Muscle of arm (tissue), 1 donor: ENCODE measurements at regions not wholly inside any gene's neighbourhood (a gene's known extent, or its start where the extent isn't known, plus 50 kb on each side); places are given as distances from the start of the nearest gene placed in this dataset.
A peak's percentile ranks its signal among the peaks of the same experiment; 100 is the strongest.
"Not testable (repeated sequence)": the region's sequence is repeated elsewhere in the genome, so short reads cannot be mapped to it uniquely, and the experiment has no call there.

Experiments used
- DNase-seq: peaks from one replicate; pipeline ENCODE4 v3.0.0-alpha.2; 2013

- no peak for DNase-seq
These were observed 256.4 kb downstream of the ACKR3 start for GRCh38 chr2:236825989-236826510.

DNA sequence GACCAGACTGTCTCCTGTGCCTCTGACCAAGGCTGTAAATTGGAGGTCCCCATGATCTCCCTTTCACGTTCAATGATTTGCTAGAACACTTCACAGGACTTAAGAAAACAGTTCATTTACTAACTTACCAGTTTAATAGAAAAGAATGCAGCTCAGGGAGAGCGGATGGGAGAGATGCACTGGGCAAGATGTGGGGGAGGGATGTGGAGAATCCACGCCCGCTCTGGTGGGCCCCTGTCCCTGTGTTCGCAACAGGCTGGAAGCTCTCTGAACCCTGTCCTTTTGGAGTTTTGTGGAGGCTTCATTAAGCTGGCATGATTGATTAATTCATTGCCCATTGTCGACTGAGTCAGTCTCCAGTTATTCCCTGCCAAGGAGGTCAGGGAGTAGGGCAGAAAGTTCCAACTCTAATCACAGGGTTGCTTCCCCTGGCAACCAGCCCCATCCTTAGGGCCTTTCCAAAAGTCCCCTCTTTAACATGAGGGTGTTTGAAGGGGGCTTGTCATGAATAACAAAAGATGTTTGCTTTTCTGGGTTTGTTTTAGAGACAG is 257.1 kb downstream of the ACKR3 start:
- no peak for DNase-seq

DNA sequence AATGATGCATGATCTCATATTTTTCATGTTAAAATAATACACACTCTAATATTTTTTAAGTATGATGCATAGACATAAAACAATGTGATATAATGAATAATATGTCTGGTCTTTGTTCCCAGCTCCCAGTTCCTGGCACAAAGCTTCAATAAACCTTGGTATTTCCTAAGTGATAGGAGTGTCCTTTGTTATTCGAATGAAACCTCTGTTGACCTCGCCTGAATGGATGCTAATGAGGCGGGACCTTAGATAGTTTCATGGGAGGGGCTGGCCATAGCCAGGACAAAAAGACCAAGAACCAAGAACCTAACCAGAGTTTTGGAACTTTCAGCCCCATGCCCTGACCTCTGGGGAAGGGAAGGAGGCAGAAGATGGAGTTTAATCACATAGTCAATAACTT is 257.7 kb upstream of the COPS8 start:
- no peak for DNase-seq

- DNase-seq = no peak
These were observed 256.9 kb upstream of the COPS8 start for GRCh38 chr2:236828820-236829219.

DNA sequence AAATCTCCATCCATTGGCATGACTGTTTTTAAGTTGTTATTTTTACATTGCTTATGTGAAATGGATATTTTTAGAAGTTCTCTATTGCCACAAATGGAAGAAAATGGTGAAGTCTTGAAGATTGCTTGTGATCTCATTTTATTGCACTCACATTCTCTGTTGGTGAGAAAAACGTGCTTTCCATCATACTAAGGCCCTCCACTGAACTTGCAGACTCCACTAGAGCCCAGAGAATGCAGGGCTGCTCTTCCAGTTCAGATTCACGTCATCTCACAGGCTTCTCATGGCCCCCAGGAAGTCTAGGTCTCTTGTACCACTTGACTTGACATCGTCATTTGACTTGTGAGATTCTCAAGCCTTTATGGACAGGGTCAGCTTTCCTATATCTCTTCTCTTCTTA is 254.8 kb upstream of the COPS8 start:
- DNase-seq = no peak

DNA sequence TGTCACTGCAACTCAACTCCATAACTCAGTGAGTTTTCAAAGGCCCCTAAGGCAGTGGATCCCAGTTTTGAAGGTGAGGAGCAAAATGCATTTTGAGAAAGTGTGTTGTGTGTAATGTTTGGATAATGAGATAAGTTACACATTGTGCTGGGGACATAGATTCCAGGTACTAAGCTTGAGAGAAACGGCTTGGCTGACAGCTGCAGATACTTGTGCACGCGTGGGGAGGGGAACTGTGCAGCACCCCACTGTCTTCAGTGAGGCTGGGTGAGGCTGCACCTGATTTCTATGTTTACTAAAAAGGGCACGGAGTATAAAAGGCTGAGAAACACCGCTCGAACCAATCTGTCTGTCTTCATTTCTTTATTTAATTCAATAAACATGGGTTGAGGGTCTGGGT is 254.0 kb upstream of the COPS8 start:
- no peak for DNase-seq

DNA sequence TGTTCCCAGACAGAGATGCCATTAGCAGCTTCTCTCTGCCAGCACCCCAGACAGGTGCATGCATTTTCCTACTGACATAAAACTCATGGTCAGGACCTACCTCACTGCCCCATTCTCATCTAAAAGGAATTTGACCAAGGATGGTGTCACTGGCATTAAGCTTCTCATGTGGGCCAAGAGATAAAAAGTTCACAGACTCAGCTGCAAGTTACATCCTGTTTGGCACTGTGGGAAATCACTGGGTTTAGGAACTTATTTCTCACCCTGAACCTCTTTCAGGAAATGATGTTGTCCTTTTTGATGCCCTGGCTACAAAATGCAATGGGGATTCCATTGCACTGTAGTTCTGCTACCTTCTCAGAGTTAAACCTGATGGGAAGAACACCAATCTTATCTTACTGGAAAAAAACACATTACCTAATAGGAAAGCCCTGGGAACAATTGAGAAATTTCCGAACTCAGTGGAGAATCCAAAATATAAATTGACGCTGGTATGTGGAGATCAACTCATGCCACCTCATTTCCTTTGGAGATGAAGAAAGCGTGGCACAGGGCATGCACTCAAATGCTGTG is 252.1 kb upstream of the COPS8 start:
- no peak for DNase-seq

DNA sequence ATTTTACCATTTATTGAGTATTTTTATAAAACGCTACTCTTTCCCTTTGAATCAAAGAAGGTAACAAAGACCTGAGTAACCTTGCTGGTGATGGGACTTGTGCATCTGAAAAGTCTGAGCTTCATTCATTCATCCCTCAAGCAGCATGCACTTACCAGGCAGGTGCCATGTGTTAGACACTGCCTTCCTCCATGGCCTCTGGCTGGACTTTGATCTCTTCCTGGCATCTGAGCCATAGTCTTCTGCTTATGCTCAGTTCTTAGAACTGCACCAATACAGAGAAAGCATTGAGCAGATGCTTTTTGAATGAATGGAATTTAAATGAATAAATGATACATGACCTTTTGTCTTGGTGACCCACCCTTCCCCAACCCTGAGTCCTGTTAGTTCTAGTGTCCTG is 251.4 kb upstream of the COPS8 start:
- DNase-seq = no peak

DNA sequence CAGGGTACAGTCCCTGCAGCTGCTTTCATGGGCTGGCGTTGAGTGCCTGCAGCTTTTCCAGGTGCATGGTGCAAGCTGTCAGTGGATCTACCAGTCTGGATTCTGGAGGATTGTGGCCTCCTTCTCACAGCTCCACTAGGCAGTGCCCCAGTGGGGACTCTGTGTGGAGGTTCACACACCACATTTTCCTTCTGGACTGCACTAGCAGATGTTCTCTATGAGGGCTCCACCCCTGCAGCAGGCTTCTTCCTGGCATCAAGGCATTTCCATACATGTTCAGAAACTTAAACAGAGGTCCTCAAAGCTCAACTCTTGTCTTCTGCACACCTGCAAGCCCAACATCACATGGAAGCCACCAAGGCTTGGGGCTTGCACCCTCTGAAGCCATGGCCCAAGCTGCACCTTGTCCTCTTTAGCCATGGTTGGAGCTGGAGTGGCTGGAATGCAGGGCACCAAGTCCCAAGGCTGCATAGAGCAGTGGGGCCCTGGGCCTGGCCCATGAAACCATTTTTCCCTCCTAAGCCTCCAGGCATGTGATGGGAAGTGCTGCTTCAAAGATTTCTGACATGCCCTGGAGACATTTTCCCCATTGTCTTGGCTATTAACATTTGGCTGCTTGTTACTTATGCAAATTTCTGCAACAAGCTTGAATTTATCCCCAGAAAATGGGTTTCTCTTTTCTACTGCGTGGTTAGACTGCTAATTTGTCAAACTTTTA is 250.2 kb upstream of the COPS8 start:
- no peak for DNase-seq

- DNase-seq = not testable (repeated sequence)
These were observed 249.7 kb upstream of the COPS8 start for GRCh38 chr2:236836028-236836427.

GRCh38 chr2:236840215-236840614 is 245.5 kb upstream of the COPS8 start:
- DNase-seq = no peak

DNA sequence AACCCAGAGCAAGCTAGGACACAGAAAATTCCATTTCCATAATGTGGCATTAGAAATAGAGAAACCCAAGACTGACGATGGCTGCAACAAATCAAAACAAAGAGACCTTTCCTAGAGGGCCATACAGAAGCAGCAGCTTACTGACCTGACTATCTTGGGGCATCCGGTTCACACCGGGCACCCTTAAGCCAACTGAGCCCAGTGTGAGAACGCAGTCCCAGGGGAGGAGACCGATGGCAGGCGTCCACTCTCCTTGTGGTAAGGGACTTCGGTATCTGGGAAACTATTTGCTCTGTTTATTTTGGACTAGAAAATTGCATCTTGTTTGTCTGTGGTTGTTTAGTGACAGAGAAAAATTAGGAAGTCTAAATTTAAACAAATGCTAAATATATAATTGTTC is 244.8 kb upstream of the COPS8 start:
- DNase-seq = no peak

DNA sequence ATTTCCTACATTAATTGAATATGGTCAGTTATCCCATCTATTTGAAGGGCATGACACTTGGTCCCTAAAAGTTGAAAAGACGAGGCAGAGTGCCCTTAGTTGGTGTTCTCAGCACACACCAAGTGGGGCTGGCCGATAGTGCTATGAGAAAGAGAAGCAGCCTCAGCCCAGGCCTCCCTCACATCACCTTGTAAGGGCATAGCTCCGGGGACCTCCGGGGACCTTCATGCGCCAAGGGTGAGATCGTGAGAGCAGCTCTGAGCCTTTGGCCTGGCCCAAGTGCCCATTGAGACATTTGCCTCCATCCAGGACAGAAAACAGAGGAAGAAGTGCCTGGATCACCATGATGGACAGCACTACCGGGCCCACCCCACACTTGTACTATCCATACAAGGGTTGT is 244.3 kb upstream of the COPS8 start:
- DNase-seq = no peak

GRCh38 chr2:236843161-236843968 is 242.3 kb upstream of the COPS8 start:
- DNase-seq = peak; percentile 69

GRCh38 chr2:236844711-236845110 is 241.0 kb upstream of the COPS8 start:
- DNase-seq = no peak

GRCh38 chr2:236847023-236847422 is 238.7 kb upstream of the COPS8 start:
- no peak for DNase-seq

DNA sequence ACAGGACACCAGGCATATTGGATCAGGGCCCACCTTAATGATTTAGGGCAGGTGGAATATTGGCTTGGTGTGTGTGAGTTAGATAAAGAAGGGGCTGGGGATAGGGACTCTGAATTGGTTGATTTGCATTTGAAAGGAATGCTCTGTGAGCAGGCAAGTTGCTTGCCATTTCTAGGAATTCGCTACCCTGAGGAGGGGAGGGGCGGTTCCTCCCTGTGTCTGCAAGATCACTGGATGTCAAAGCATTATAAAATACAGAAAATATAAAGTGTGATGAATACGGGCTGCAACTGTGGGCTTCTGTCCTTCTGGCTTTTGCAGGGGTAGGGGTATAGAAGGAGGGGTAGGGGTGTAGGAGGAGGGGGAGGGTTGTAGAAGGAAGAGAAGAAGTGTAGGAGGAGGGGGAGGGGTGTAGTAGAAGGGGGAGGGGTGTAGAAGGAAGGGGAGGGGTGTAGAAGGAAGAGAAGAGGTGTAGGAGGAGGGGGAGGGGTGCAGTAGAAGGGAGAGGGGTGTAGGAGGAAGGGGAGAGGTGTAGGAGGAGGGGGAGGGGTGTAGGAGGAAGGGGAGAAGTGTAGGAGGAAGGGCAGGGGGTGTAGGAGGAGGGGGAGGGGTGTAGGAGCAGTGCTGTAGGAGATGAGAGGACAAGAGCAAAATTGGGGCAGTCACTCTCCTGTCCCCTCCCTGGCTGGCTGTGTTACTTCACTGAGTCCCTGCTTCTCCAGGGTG is 238.0 kb upstream of the COPS8 start:
- DNase-seq = no peak

GRCh38 chr2:236848501-236848900 is 237.2 kb upstream of the COPS8 start:
- DNase-seq = no peak

- no peak for DNase-seq
These were observed 236.2 kb upstream of the COPS8 start for GRCh38 chr2:236849508-236849907.

GRCh38 chr2:236849940-236850339 is 235.7 kb upstream of the COPS8 start:
- DNase-seq = no peak

DNA sequence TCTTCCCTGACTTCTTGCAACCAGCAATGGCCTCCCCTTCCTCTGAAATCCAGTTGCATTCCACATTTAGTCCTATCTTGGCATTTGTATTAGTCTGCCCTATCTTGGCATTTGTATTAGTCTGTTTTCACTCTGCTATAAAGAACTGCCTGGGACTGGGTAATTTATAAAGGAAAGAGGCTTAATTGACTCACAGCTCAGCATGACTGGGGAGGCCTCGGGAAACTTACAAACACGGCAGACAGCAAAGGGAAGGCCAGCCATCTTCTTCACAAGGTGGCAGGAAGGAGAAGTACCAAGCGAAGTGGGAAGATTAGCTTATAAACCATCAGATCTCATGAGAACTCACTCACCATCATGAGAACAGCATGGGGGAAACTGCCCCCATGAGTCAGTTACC is 234.5 kb upstream of the COPS8 start:
- no peak for DNase-seq
